HepG2 (cell line): ENCODE measurements at regions not wholly inside any gene's neighbourhood (a gene's known extent, or its start where the extent isn't known, plus 50 kb on each side); places are given as distances from the start of the nearest gene placed in this dataset.

Source experiments
- ATAC-seq: fragments of 200-7000 bp; cut with Tn5 transposase; 3 replicates; pipeline ENCODE4 v1.9.1; 2020; ENCODE audit warnings: mild to moderate bottlenecking, moderate library complexity
- BruUV-seq: library from RNA; stranded (reverse); fragments of 400-500 nt; replicated peaks from 2 replicates; lab custom pipeline; 2021; lab: Mats Ljungman, UMichigan
- CTCF ChIA-PET: fragments of 300-600 bp; formaldehyde crosslinking; extraction: SDS; loops from one replicate; lab custom pipeline; 2021; ENCODE audit warnings: low total read pairs, inconsistent platforms, low intra/inter-chr PET ratio; lab: Yijun Ruan, JAX
- POLR2A ChIA-PET: fragments of 350-600 bp; sonication (Branson Sonifier 250); formaldehyde crosslinking; loops from one replicate; lab custom pipeline; 2020; ENCODE audit warnings: antibody characterized with exemption, inconsistent platforms; lab: Yijun Ruan, JAX
- DNase-seq: peaks from one replicate; pipeline ENCODE4 v3.0.0-alpha.2; 2015; ENCODE audit warnings: low spot score
- FAIRE-seq: peaks from 3 replicates; lab custom pipeline; 2011; peaks lifted over from hg19 to GRCh38; lab: Jason Lieb, UNC
- H2AFZ ChIP-seq: one replicate; pipeline ENCODE4 v1.6.1; 2011; ENCODE audit warnings: low read length, inconsistent platforms
- H3K27ac ChIP-seq: fragments of 300-600 bp; 3 replicates; pipeline ENCODE4 v1.8.0; 2011; ENCODE audit warnings: mixed run types, mild to moderate bottlenecking, mixed read lengths, low read length, inconsistent platforms; ENCODE audit not compliant: insufficient read depth; ENCODE audit errors: extremely low read length
- H3K27me3 ChIP-seq, 2 experiments: fragments of 200-600 bp in 1 of 2; 2 replicates in 1 of 2; 3 replicates in 1 of 2; pipeline versions ENCODE4 v1.6.0 to v1.8.0; 2011; ENCODE audit warnings: low read length in 2 of 2, mild to moderate bottlenecking in 2 of 2, moderate library complexity in 2 of 2, inconsistent platforms in 1 of 2; ENCODE audit not compliant: insufficient read depth in 2 of 2, control insufficient read depth in 1 of 2
- H3K36me3 ChIP-seq, 2 experiments: fragments of 200-600 bp in 1 of 2; replicated peaks in 1 of 2; 2 replicates in 1 of 2; 3 replicates in 1 of 2; pipeline versions ENCODE4 v1.5.1 to v1.8.0; 2011; ENCODE audit warnings: low read length in 2 of 2, inconsistent platforms in 1 of 2; ENCODE audit not compliant: insufficient read depth in 2 of 2, control insufficient read depth in 1 of 2
- H3K4me1 ChIP-seq: 2 replicates; pipeline ENCODE4 v1.5.1; 2012; ENCODE audit warnings: low read length, inconsistent platforms; ENCODE audit not compliant: insufficient read depth
- H3K4me2 ChIP-seq: 2 replicates; pipeline ENCODE4 v1.6.0; 2011; ENCODE audit warnings: low read depth, low read length, inconsistent platforms
- H3K4me3 ChIP-seq, 3 experiments: fragments of 200-600 bp in 1 of 3; sonication (generic), shearing (Covaris generic) in 1 of 3; replicated peaks in 1 of 3; 2 replicates each; pipeline ENCODE4 v1.5.1; 2011 to 2016; ENCODE audit warnings: low read length in 3 of 3, inconsistent platforms in 2 of 3, low read depth in 2 of 3, mild to moderate bottlenecking in 2 of 3, control low read depth in 1 of 3, mixed read lengths in 1 of 3; ENCODE audit not compliant: insufficient read depth in 1 of 3
- H3K79me2 ChIP-seq: one replicate; pipeline ENCODE4 v1.6.1; 2011; ENCODE audit warnings: low read length, inconsistent platforms; ENCODE audit not compliant: insufficient read depth
- H3K9ac ChIP-seq: 2 replicates; pipeline ENCODE4 v1.6.0; 2011; ENCODE audit warnings: mild to moderate bottlenecking, low read depth, low read length, inconsistent platforms; ENCODE audit not compliant: insufficient read depth
- H3K9me3 ChIP-seq: 2 replicates; pipeline ENCODE4 v1.5.1; 2012; ENCODE audit warnings: mild to moderate bottlenecking, low read length
- H4K20me1 ChIP-seq: 2 replicates; pipeline ENCODE4 v1.6.0; 2011; ENCODE audit warnings: inconsistent platforms, mild to moderate bottlenecking, low read length, moderate library complexity; ENCODE audit not compliant: insufficient read depth
- ATF7 ChIP-seq, 2 experiments: fragments of 450-650 bp in 1 of 2; sonication (generic) in 1 of 2; formaldehyde crosslinking in 1 of 2; IDR thresholded peaks; 2 replicates each; pipeline versions ENCODE4 v1.4.0 to v1.6.1; 2016 to 2020; ENCODE audit warnings: antibody characterized with exemption in 1 of 2, mild to moderate bottlenecking in 1 of 2, missing genetic modification reagents in 1 of 2
- ATF7-NPFF ChIP-seq: sonication (generic); formaldehyde crosslinking; IDR thresholded peaks from 2 replicates; pipeline ENCODE4 v1.8.1; 2023; ENCODE audit warnings: mild to moderate bottlenecking, low read depth, missing genetic modification reagents, moderate library complexity
- CCAR2 ChIP-seq: fragments of 200-400 bp; formaldehyde crosslinking; optimal IDR thresholded peaks from 2 replicates; pipeline ENCODE3; 2018; ENCODE audit warnings: low read depth, mild to moderate bottlenecking, low read length, moderate library complexity
- EZH2 ChIP-seq: conservative IDR thresholded peaks from 2 replicates; pipeline ENCODE4 v1.6.1; 2012; ENCODE audit warnings: mild to moderate bottlenecking, low read depth, low read length, moderate library complexity
- KLF12 ChIP-seq: sonication (generic); formaldehyde crosslinking; IDR thresholded peaks from 2 replicates; pipeline ENCODE4 v1.4.0; 2020; ENCODE audit warnings: missing genetic modification reagents, borderline replicate concordance
- MAFK ChIP-seq, 2 experiments: IDR thresholded peaks in 1 of 2; conservative IDR thresholded peaks in 1 of 2; 2 replicates each; pipeline ENCODE4 v1.6.1; 2011; ENCODE audit warnings: improper control_type of control experiment in 2 of 2, low read length in 2 of 2
- MEIS1 ChIP-seq: sonication (generic); formaldehyde crosslinking; IDR thresholded peaks from 2 replicates; pipeline ENCODE4 v1.9.0; 2021; ENCODE audit warnings: mild to moderate bottlenecking, missing genetic modification reagents, moderate library complexity, borderline replicate concordance
- TARDBP ChIP-seq: sonication (generic); formaldehyde crosslinking; IDR thresholded peaks from 2 replicates; pipeline ENCODE4 v1.8.0; 2022; ENCODE audit warnings: mild to moderate bottlenecking, missing genetic modification reagents
- ZBTB7A ChIP-seq: sonication (generic); formaldehyde crosslinking; IDR thresholded peaks from 2 replicates; pipeline ENCODE4 v1.8.0; 2022; ENCODE audit warnings: mild to moderate bottlenecking, missing genetic modification reagents
- ZFYVE20 ChIP-seq: sonication (generic); formaldehyde crosslinking; IDR thresholded peaks from 2 replicates; pipeline ENCODE4 v1.8.0; 2023; ENCODE audit warnings: low read depth, mild to moderate bottlenecking, moderate library complexity, missing genetic modification reagents, borderline replicate concordance
- ZMAT5 ChIP-seq: sonication (generic); formaldehyde crosslinking; IDR thresholded peaks from 2 replicates; pipeline ENCODE4 v1.5.0; 2020; ENCODE audit warnings: mild to moderate bottlenecking, low read depth, missing genetic modification reagents, borderline replicate concordance
- ZNF740 ChIP-seq: sonication (generic); formaldehyde crosslinking; IDR thresholded peaks from 2 replicates; pipeline ENCODE4 v1.4.0; 2020; ENCODE audit warnings: missing genetic modification reagents
- ZNF790 ChIP-seq: sonication (generic); formaldehyde crosslinking; IDR thresholded peaks from 2 replicates; pipeline ENCODE4 v1.8.0; 2022; ENCODE audit warnings: missing genetic modification reagents, mild to moderate bottlenecking, borderline replicate concordance
- WGBS: methylation state at CpG from one replicate; pipeline ENCODE4 v1.1.6; 2017; ENCODE audit warnings: low lambda C conversion rate; 5-methylcytosine and 5-hydroxymethylcytosine counted together
- in situ Hi-C: cut with HindIII; loops from 2 replicates; pipeline ENCODE4 v1.10.0; 2017; ENCODE audit warnings: low pct_unique_long_range_greater_than_20kb; ENCODE audit not compliant: extremely low pct_ligation_motif_present
- intact Hi-C: fragments of 100-400 bp; cut with micrococcal nuclease; formaldehyde crosslinking; loops from one replicate; pipeline ENCODE4 v1.10.0; 2022; ENCODE audit not compliant: unreplicated experiment

GRCh38 chr4:14168919-14169318 lies 541.4 kb upstream of the BOD1L1 start:
- Histone ChIP-seq H3K36me3 (no peaks in the 10 kb centered on the region), H2AFZ (no peak overlapping the region), H3K4me2 (no peak overlapping the region), H3K27me3 (no peaks in the 10 kb centered on the region), H3K9me3 (peaks cover 54% of the 10 kb centered on the region), H3K27ac (no peak overlapping the region), H3K4me1 (no peaks in the 10 kb centered on the region), H4K20me1 (no peaks in the 10 kb centered on the region), H3K4me3 (no peak overlapping the region), H3K9ac (no peak overlapping the region), H3K79me2 (no peaks in the 10 kb centered on the region)
- TF ChIP-seq MEIS1 (CRISPR knock-in tag), result no peak
- no peak for TF ChIP-seq ATF7 (IDR thresholded peaks at IDR 0.05)
- no peak for TF ChIP-seq ATF7 (CRISPR knock-in tag; IDR thresholded peaks at IDR 0.05)
- TF ChIP-seq ZMAT5 (CRISPR knock-in tag), result no peak
- TF ChIP-seq ZBTB7A (CRISPR knock-in tag), result no peak
- no peak for TF ChIP-seq ZNF790
- TF ChIP-seq ATF7-NPFF, result no peak
- TF ChIP-seq KLF12 (CRISPR knock-in tag), result no peak
- no peak for TF ChIP-seq TARDBP
- no peak for TF ChIP-seq MAFK (conservative IDR thresholded peaks at IDR 0.05 in 1 of 2, IDR thresholded peaks at IDR 0.05 in 1 of 2; ENCODE audit: low read length in 2 of 2)
- TF ChIP-seq EZH2, result no peak
- no peak for TF ChIP-seq ZNF740
- no peak for TF ChIP-seq CCAR2
- no peak for TF ChIP-seq ZFYVE20 (CRISPR knock-in tag)
- in situ Hi-C loops (no loop called here), intact Hi-C loops (no loop called here)
- ChIA-PET CTCF (no interaction called here), POLR2A (no interaction called here)
- no peak for DNase-seq
- FAIRE-seq, result no peak
- BruUV-seq, result no TSS peak
- 11% methylated on average over 3 of the region's 5 CpGs for WGBS
- ATAC-seq, result no peak
